IMR-90 (cell line): ENCODE measurements at regions not wholly inside any gene's neighbourhood (a gene's known extent, or its start where the extent isn't known, plus 50 kb on each side); places are given as distances from the start of the nearest gene placed in this dataset.

Experiments used
- ATAC-seq: fragments of 200-7000 bp; cut with Tn5 transposase; 2 replicates; pipeline ENCODE4 v1.9.1; 2020; ENCODE audit warnings: low read depth, mild to moderate bottlenecking, moderate library complexity
- BruUV-seq: library from RNA; stranded (reverse); fragments of 400-500 nt; replicated peaks from 2 replicates; lab custom pipeline; 2021; lab: Mats Ljungman, UMichigan
- CTCF ChIA-PET: fragments of 300-600 bp; formaldehyde crosslinking; extraction: SDS; loops from one replicate; lab custom pipeline; 2021; ENCODE audit warnings: antibody characterized with exemption; lab: Yijun Ruan, JAX
- POLR2A ChIA-PET: fragments of 300-600 bp; sonication (Branson Sonifier 250); formaldehyde crosslinking; loops from one replicate; lab custom pipeline; 2022; ENCODE audit warnings: antibody characterized with exemption; ENCODE audit not compliant: unreplicated experiment; lab: Charles Lee
- DNase-seq: peaks from one replicate; pipeline ENCODE4 v3.0.0; 2013
- H2AFZ ChIP-seq: replicated peaks from 2 replicates; pipeline ENCODE3; 2013; ENCODE audit warnings: low read length, mild to moderate bottlenecking; ENCODE audit not compliant: poor library complexity
- H2AK5ac ChIP-seq: 2 replicates; pipeline ENCODE4 v1.6.1; 2013; ENCODE audit warnings: low read depth, low read length, inconsistent platforms
- H2AK9ac ChIP-seq: replicated peaks from 2 replicates; pipeline ENCODE3; 2013; ENCODE audit warnings: mild to moderate bottlenecking, low read depth, low read length, moderate library complexity; ENCODE audit not compliant: poor library complexity
- H2BK120ac ChIP-seq: 2 replicates; pipeline ENCODE4 v1.6.1; 2013; ENCODE audit warnings: low read depth, low read length, inconsistent platforms
- H2BK15ac ChIP-seq: 3 replicates; pipeline ENCODE4 v1.6.1; 2013; ENCODE audit warnings: low read depth, low read length, inconsistent platforms
- H2BK20ac ChIP-seq: 2 replicates; pipeline ENCODE4 v1.6.1; 2013; ENCODE audit warnings: low read depth, mild to moderate bottlenecking, inconsistent platforms, low read length, moderate library complexity
- H2BK5ac ChIP-seq: 2 replicates; pipeline ENCODE4 v1.6.1; 2013; ENCODE audit warnings: mild to moderate bottlenecking, low read depth, low read length, inconsistent platforms; ENCODE audit not compliant: poor library complexity, severe bottlenecking
- H3K14ac ChIP-seq: replicated peaks from 2 replicates; pipeline ENCODE4 v1.6.1; 2013; ENCODE audit warnings: low read depth, low read length, inconsistent platforms
- H3K18ac ChIP-seq: 2 replicates; pipeline ENCODE4 v1.6.1; 2013; ENCODE audit warnings: low read depth, low read length, control low read depth
- H3K23ac ChIP-seq: 2 replicates; pipeline ENCODE4 v1.6.1; 2013; ENCODE audit warnings: low read depth, low read length, inconsistent platforms
- H3K27ac ChIP-seq: 2 replicates; pipeline ENCODE4 v1.5.1; 2013; ENCODE audit warnings: mild to moderate bottlenecking, control low read depth, low read length; ENCODE audit not compliant: insufficient read depth
- H3K27me3 ChIP-seq: 2 replicates; pipeline ENCODE4 v1.6.1; 2013; ENCODE audit warnings: low read length; ENCODE audit not compliant: control insufficient read depth, insufficient read depth
- H3K36me3 ChIP-seq: 2 replicates; pipeline ENCODE4 v1.6.1; 2013; ENCODE audit warnings: low read length, mixed read lengths; ENCODE audit not compliant: control insufficient read depth, insufficient read depth
- H3K4ac ChIP-seq: 2 replicates; pipeline ENCODE4 v1.6.1; 2013; ENCODE audit warnings: low read depth, low read length, inconsistent platforms
- H3K4me1 ChIP-seq: 2 replicates; pipeline ENCODE4 v1.6.1; 2013; ENCODE audit warnings: low read length, mixed read lengths; ENCODE audit not compliant: control insufficient read depth, insufficient read depth
- H3K4me2 ChIP-seq: 2 replicates; pipeline ENCODE4 v1.6.1; 2013; ENCODE audit warnings: low read depth, mild to moderate bottlenecking, control low read depth, low read length, moderate library complexity
- H3K4me3 ChIP-seq: 2 replicates; pipeline ENCODE4 v1.5.1; 2013; ENCODE audit warnings: low read depth, mild to moderate bottlenecking, control low read depth, low read length, moderate library complexity; ENCODE audit not compliant: insufficient read depth
- H3K56ac ChIP-seq: 2 replicates; pipeline ENCODE4 v1.6.1; 2013; ENCODE audit warnings: low read length, inconsistent platforms; ENCODE audit not compliant: insufficient read depth; ENCODE audit errors: extremely low read depth
- H3K79me1 ChIP-seq, 2 experiments: 2 replicates each; pipeline ENCODE4 v1.6.1; 2013; ENCODE audit warnings: low read length in 2 of 2, inconsistent platforms in 1 of 2, low read depth in 1 of 2
- H3K9ac ChIP-seq: 2 replicates; pipeline ENCODE4 v1.6.1; 2013; ENCODE audit warnings: low read depth, low read length, control low read depth
- H3K9me1 ChIP-seq: 2 replicates; pipeline ENCODE4 v1.6.1; 2013; ENCODE audit warnings: low read length, inconsistent platforms; ENCODE audit not compliant: insufficient read depth
- H3K9me3 ChIP-seq: 2 replicates; pipeline ENCODE4 v1.6.1; 2013; ENCODE audit warnings: low read length; ENCODE audit not compliant: control insufficient read depth, insufficient read depth
- H4K20me1 ChIP-seq: 2 replicates; pipeline ENCODE4 v1.6.1; 2013; ENCODE audit warnings: low read length, inconsistent platforms; ENCODE audit not compliant: insufficient read depth
- H4K5ac ChIP-seq: 2 replicates; pipeline ENCODE4 v1.6.1; 2013; ENCODE audit warnings: mild to moderate bottlenecking, low read depth, low read length, control low read depth
- H4K8ac ChIP-seq, 2 experiments: 2 replicates each; pipeline ENCODE4 v1.6.1; 2013; ENCODE audit warnings: low read depth in 2 of 2, low read length in 2 of 2, control low read depth in 1 of 2, inconsistent platforms in 1 of 2
- H4K91ac ChIP-seq: 2 replicates; pipeline ENCODE4 v1.6.1; 2013; ENCODE audit warnings: low read depth, low read length, inconsistent platforms; ENCODE audit not compliant: insufficient read depth
- BHLHE40 ChIP-seq: fragments of 150-350 bp; IDR thresholded peaks from 2 replicates; pipeline ENCODE4 v1.6.1; 2016; ENCODE audit warnings: mild to moderate bottlenecking, low read depth, low read length
- CEBPB ChIP-seq: IDR thresholded peaks from 2 replicates; pipeline ENCODE4 v1.6.1; 2012; ENCODE audit warnings: low read depth, low read length, improper control_type of control experiment
- CHD1 ChIP-seq: IDR thresholded peaks from 2 replicates; pipeline ENCODE4 v1.6.1; 2012; ENCODE audit warnings: low read depth, low read length, improper control_type of control experiment
- CTCF ChIP-seq: conservative IDR thresholded peaks from 2 replicates; pipeline ENCODE4 v1.5.1; 2012; ENCODE audit warnings: mild to moderate bottlenecking, low read depth, low read length, improper control_type of control experiment
- ELK1 ChIP-seq: fragments of 150-350 bp; IDR thresholded peaks from 2 replicates; pipeline ENCODE4 v1.6.1; 2016; ENCODE audit warnings: low read depth, mild to moderate bottlenecking, low read length, moderate library complexity, borderline replicate concordance
- FOS ChIP-seq: fragments of 150-350 bp; IDR thresholded peaks from 2 replicates; pipeline ENCODE4 v1.6.1; 2016; ENCODE audit warnings: low read depth, low read length
- MAFK ChIP-seq: IDR thresholded peaks from 2 replicates; pipeline ENCODE4 v1.6.1; 2012; ENCODE audit warnings: low read depth, low read length, improper control_type of control experiment
- MAZ ChIP-seq: IDR thresholded peaks from 2 replicates; pipeline ENCODE4 v1.6.1; 2012; ENCODE audit warnings: low read depth, mild to moderate bottlenecking, low read length, improper control_type of control experiment, moderate library complexity, borderline replicate concordance
- MXI1 ChIP-seq: IDR thresholded peaks from 2 replicates; pipeline ENCODE4 v1.6.1; 2012; ENCODE audit warnings: low read depth, mild to moderate bottlenecking, low read length, moderate library complexity, borderline replicate concordance
- NFE2L2 ChIP-seq: fragments of 150-350 bp; IDR thresholded peaks from 2 replicates; pipeline ENCODE4 v1.6.1; 2016; ENCODE audit warnings: low read depth, mild to moderate bottlenecking, low read length
- POLR2A ChIP-seq: IDR thresholded peaks from 2 replicates; pipeline ENCODE4 v1.6.1; 2012; ENCODE audit warnings: mild to moderate bottlenecking, low read depth, low read length
- RAD21 ChIP-seq: IDR thresholded peaks from 2 replicates; pipeline ENCODE4 v1.6.1; 2012; ENCODE audit warnings: low read length, improper control_type of control experiment
- RCOR1 ChIP-seq: IDR thresholded peaks from 2 replicates; pipeline ENCODE4 v1.6.1; 2012; ENCODE audit warnings: mild to moderate bottlenecking, low read length, improper control_type of control experiment; ENCODE audit not compliant: insufficient replicate concordance
- RFX5 ChIP-seq: IDR thresholded peaks from 2 replicates; pipeline ENCODE4 v1.8.0; 2012; ENCODE audit warnings: low read depth, mild to moderate bottlenecking, low read length, moderate library complexity
- SMC3 ChIP-seq: fragments of 150-350 bp; IDR thresholded peaks from 2 replicates; pipeline ENCODE4 v1.6.1; 2016; ENCODE audit warnings: low read depth, mild to moderate bottlenecking, antibody characterized with exemption, low read length, moderate library complexity
- USF2 ChIP-seq: fragments of 150-350 bp; IDR thresholded peaks from 2 replicates; pipeline ENCODE4 v1.6.1; 2017; ENCODE audit warnings: mild to moderate bottlenecking, antibody characterized with exemption, low read length, low read depth
- WGBS, 2 experiments: methylation state at CpG; one replicate each; pipeline versions ENCODE4 v1.1.5 to v1.1.7; 2013; ENCODE audit warnings: missing lambda C conversion rate in 2 of 2; ENCODE audit not compliant: insufficient read length in 1 of 2; ENCODE audit errors: extremely low coverage in 2 of 2; 5-methylcytosine and 5-hydroxymethylcytosine counted together
- dilution Hi-C: fragments of 300-500 bp; cut with HindIII; formaldehyde crosslinking; loops from one replicate; pipeline ENCODE4 v1.14.3; 2018; ENCODE audit warnings: low sequenced_read_pairs; ENCODE audit not compliant: unreplicated experiment
- in situ Hi-C: fragments of 300-500 bp; cut with MboI; formaldehyde crosslinking; loops from 3 replicates; pipeline ENCODE4 v1.14.3; 2019; ENCODE audit warnings: low sequenced_read_pairs, inconsistent platforms, mixed read lengths
- intact Hi-C: fragments of 100-400 bp; cut with micrococcal nuclease; formaldehyde crosslinking; loops from 2 replicates; pipeline ENCODE4 v1.10.0; 2022

- no peak overlapping the region for H3K4ac ChIP-seq
- H3K4me1 ChIP-seq = no peaks in the 10 kb centered on the region
- H2BK5ac ChIP-seq = no peak overlapping the region
- in situ Hi-C loops = no loop called here
- H3K56ac ChIP-seq = no peak overlapping the region
- POLR2A ChIA-PET = no interaction called here
- no peak overlapping the region for H2AK9ac ChIP-seq
- H3K23ac ChIP-seq = no peak overlapping the region
- no peak overlapping the region for H3K18ac ChIP-seq
- H3K14ac ChIP-seq = no peak overlapping the region
- dilution Hi-C loops = no loop called here
- intact Hi-C loops = no loop called here
- H3K36me3 ChIP-seq = no peaks in the 10 kb centered on the region
- H3K9me3 ChIP-seq = peaks cover 50% of the 10 kb centered on the region
- ATAC-seq = no peak
- no peak overlapping the region for H3K4me3 ChIP-seq
- H4K91ac ChIP-seq = no peak overlapping the region
- H2BK20ac ChIP-seq = no peak overlapping the region
- H3K9ac ChIP-seq = no peak overlapping the region
- H3K79me1 ChIP-seq = no peaks in the 10 kb centered on the region
- no peak for DNase-seq
- WGBS, 2 experiments = 69% methylated on average over 5 of the region's 10 CpGs; no CpG with 5 or more reads in 1 of the 2 experiments
- no peaks in the 10 kb centered on the region for H4K20me1 ChIP-seq
- no peak overlapping the region for H4K5ac ChIP-seq
- CTCF ChIA-PET = no interaction called here
- TF ChIP-seq BHLHE40 = no peak
- no peak for TF ChIP-seq NFE2L2
- TF ChIP-seq ELK1 = no peak
- TF ChIP-seq CHD1 = no peak
- no peak for TF ChIP-seq RAD21
- no peak for TF ChIP-seq RFX5
- no peak for TF ChIP-seq MAZ
- TF ChIP-seq CEBPB = no peak
- TF ChIP-seq FOS = no peak
- TF ChIP-seq MAFK = no peak
- no peak for TF ChIP-seq POLR2A
- no peak for TF ChIP-seq SMC3
- TF ChIP-seq RCOR1 = no peak
- TF ChIP-seq CTCF = no peak
- TF ChIP-seq USF2 = no peak
- TF ChIP-seq MXI1 = no peak
- H3K9me1 ChIP-seq = no peaks in the 10 kb centered on the region
- H2AFZ ChIP-seq = no peak overlapping the region
- H2BK15ac ChIP-seq = no peak overlapping the region
- no TSS peak for BruUV-seq
- no peak overlapping the region for H3K4me2 ChIP-seq
- H4K8ac ChIP-seq = no peak overlapping the region
- no peaks in the 10 kb centered on the region for H3K27me3 ChIP-seq
- H2BK120ac ChIP-seq = no peak overlapping the region
- no peak overlapping the region for H3K27ac ChIP-seq
- H2AK5ac ChIP-seq = no peak overlapping the region
Observed at GRCh38 chr10:131735577-131735976, 165.2 kb upstream of the PPP2R2D start.
